Superior temporal gyrus (tissue), 1 donor: ENCODE measurements at regions not wholly inside any gene's neighbourhood (a gene's known extent, or its start where the extent isn't known, plus 50 kb on each side); places are given as distances from the start of the nearest gene placed in this dataset.
"Not testable (repeated sequence)": the region's sequence is repeated elsewhere in the genome, so short reads cannot be mapped to it uniquely, and the experiment has no call there.

Experiments used
- DNase-seq: peaks from one replicate; pipeline ENCODE4 v3.0.0-alpha.2; 2016; ENCODE audit errors: extremely low spot score

- DNase-seq: no peak
Observed at GRCh38 chr22:34303656-34304055, 383.4 kb upstream of the LARGE1 start.

- no peak for DNase-seq
Observed at GRCh38 chr22:34306361-34306760, 386.1 kb upstream of the LARGE1 start.

GRCh38 chr22:34308101-34308500 is 387.8 kb upstream of the LARGE1 start:
- DNase-seq: no peak

- DNase-seq: no peak
Observed at GRCh38 chr22:34319346-34319745, 399.1 kb upstream of the LARGE1 start.

- no peak for DNase-seq
Observed at GRCh38 chr22:34324763-34325162, 404.5 kb upstream of the LARGE1 start.

GRCh38 chr22:34326901-34327300 is 406.6 kb upstream of the LARGE1 start:
- no peak for DNase-seq

GRCh38 chr22:34330432-34330831 is 410.2 kb upstream of the LARGE1 start:
- DNase-seq: no peak

GRCh38 chr22:34333285-34333684 is 413.0 kb upstream of the LARGE1 start:
- no peak for DNase-seq

GRCh38 chr22:34334893-34335292 is 414.6 kb upstream of the LARGE1 start:
- no peak for DNase-seq

GRCh38 chr22:34344702-34345101 is 424.4 kb upstream of the LARGE1 start:
- DNase-seq: no peak

GRCh38 chr22:34354071-34354817 is 434.0 kb upstream of the LARGE1 start:
- DNase-seq: peak; percentile 26

- DNase-seq: no peak
Observed at GRCh38 chr22:34356481-34356880, 436.2 kb upstream of the LARGE1 start.

- no peak for DNase-seq
Observed at GRCh38 chr22:34370711-34371110, 450.4 kb upstream of the LARGE1 start.

- no peak for DNase-seq
Observed at GRCh38 chr22:34379825-34380224, 459.5 kb upstream of the LARGE1 start.

GRCh38 chr22:34380532-34380931 is 460.3 kb upstream of the LARGE1 start:
- DNase-seq: no peak

GRCh38 chr22:34390400-34390799 is 470.1 kb upstream of the LARGE1 start:
- DNase-seq: no peak

GRCh38 chr22:34395370-34395769 is 475.1 kb upstream of the LARGE1 start:
- DNase-seq: no peak

- no peak for DNase-seq
Observed at GRCh38 chr22:34403667-34404066, 483.4 kb upstream of the LARGE1 start.

GRCh38 chr22:34410111-34410510 is 489.8 kb upstream of the LARGE1 start:
- no peak for DNase-seq

GRCh38 chr22:34414467-34415440 is 494.5 kb upstream of the LARGE1 start:
- no peak for DNase-seq

GRCh38 chr22:34416022-34416860 is 496.0 kb upstream of the LARGE1 start:
- peak; percentile 17 for DNase-seq

- DNase-seq: not testable (repeated sequence)
Observed at GRCh38 chr22:34422948-34423347, 502.7 kb upstream of the LARGE1 start.
